NCI-H526 treated with DMSO at 0.1 percent for 48 hours (cell line): ENCODE measurements at regions not wholly inside any gene's neighbourhood (a gene's known extent, or its start where the extent isn't known, plus 50 kb on each side); places are given as distances from the start of the nearest gene placed in this dataset.

ENCODE experiments used
- DNase-seq: peaks from one replicate; lab custom pipeline; 2025; lab: John Stamatoyannopoulos, UW

DNA sequence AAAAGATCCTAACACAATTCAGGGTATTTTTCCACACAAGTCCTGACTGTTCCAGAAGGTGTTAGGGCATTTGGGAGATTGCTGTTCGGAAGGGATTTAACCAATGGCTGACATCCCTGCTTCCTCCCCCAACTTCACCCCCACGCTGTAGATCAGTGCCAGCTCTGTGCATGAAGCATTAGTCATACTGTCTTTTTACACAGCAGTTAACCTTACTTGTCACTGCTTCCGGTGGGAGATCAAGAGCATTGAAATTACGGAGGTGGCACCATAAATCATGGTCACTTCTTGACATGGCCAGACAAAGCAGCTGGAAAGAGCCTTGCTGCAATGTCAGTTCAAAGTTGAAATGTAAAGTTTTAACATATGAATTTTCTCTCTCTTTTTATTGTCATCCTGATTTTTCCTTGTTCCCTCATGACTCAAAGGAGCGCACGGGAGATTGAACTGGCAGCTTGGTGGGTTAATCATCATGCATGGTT is 70.2 kb downstream of the HRH4 start:
- no peak for DNase-seq

DNA sequence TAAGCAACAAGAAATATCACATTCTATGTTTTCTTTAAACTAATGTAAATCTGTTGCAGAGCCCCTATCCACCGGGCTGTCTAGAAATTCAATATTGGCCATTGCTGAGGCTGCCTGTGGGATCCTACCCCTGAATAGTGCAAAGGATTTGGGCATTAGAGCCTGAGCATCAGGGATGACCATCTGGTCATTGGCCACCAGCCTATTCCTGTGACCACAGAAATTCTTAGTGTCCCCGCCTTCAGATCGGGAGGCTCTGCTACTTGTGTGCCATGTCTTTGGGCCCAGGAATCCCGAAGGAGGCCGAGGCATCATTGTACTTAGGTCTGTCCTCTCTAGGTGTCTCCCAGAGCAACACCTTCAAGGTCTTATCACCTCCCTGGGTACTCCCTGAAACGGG is 73.8 kb downstream of the HRH4 start:
- DNase-seq, result no peak

- DNase-seq, result no peak
These were observed 74.3 kb downstream of the HRH4 start for GRCh38 chr18:24534737-24535136.

DNA sequence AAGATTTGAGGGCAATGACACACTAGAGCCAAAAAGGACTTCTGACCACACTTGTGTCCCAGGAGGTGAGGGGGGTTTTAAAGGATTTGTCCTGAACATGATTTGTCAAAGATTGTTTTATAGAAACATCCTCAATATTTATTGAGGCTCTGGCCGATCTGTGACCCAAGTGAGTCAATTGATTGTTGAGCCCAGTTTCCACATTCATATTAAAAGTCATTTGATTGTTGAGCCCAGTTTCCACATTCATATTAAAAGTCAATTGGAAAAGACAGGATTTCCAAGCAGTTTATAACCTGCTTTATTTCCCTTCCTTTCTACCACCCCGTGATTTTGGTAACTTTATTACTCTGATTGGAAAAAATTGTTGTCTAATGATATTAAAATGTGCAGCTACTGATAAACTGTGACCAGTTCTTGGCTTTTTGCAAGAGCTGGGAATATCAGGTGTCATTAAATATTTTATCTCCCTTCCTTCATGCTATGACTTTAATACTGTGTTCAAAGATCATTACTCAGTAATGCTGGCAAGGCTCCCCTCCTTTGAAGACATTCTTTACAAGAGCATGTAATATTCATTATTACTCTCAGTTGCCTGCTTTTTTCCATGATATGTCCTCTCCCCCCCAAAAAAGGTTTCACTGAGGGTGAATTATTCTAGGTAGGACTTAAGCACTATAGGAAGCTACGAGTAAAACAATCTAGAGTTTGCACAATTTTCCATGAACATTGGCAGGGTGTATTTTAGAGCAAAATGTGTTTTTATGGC is 75.3 kb downstream of the HRH4 start:
- DNase-seq, result no peak

DNA sequence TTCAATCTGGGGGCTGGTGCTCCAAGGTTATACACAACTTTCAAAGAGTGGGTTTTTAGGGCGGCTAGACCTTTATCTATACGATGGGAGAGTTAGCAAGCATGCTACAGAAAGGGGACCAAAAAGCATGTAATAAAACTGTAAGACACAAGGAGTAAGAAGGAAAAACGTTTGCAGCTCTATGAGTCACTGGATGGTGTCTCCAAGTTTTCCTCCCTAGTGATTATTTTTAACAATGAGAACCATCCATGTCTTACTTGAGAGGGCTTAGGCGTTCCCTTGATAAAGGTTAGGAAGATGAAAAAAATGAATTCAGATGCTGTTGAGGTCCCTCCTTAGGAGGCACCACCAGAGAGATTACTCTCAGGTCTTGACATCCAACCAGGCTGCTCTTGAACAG is 75.9 kb downstream of the HRH4 start:
- no peak for DNase-seq

- no peak for DNase-seq
These were observed 76.4 kb downstream of the HRH4 start for GRCh38 chr18:24536834-24537233.

DNA sequence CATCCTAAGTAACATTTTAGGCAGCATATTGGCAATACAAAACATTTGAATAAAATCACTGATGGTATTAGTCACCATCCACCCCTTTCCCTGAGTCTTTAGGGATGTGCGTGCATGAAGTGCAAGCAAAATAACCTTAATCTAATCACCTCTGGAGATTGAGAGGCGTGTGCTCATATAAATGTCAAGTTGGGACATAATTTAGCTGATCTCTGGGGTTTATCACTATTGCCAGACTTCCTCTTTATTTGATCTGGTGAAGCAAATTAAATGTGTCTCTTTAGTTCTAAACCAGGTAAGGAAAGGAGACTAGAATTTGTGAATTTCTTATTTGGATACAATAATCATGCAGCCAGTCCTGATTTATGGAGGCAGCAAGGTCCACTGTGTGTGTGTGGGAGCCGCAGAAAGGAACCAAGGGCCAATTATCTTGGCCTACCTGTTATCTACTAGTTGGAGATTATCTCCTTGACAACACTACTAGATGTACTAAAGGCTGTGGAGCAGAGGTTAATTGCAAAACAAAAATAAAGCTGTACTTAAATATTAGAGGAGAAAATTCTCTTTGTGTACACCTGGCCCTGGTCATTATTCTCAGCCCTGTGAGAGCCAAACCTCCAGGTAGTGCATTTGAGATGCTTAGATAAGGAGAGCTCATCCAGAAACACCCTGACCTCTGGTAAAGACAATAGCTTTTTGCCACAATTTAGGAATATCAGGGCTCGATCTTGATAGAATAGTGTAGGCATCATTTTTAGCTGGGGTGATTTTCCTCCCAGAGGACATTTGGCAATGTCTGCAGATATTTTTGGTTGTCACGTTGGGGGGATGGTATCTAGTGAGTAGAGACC is 78.2 kb downstream of the HRH4 start:
- DNase-seq, result no peak

- DNase-seq, result no peak
These were observed 79.6 kb downstream of the HRH4 start for GRCh38 chr18:24539866-24540617.

- no peak for DNase-seq
These were observed 80.5 kb downstream of the HRH4 start for GRCh38 chr18:24540896-24541295.

DNA sequence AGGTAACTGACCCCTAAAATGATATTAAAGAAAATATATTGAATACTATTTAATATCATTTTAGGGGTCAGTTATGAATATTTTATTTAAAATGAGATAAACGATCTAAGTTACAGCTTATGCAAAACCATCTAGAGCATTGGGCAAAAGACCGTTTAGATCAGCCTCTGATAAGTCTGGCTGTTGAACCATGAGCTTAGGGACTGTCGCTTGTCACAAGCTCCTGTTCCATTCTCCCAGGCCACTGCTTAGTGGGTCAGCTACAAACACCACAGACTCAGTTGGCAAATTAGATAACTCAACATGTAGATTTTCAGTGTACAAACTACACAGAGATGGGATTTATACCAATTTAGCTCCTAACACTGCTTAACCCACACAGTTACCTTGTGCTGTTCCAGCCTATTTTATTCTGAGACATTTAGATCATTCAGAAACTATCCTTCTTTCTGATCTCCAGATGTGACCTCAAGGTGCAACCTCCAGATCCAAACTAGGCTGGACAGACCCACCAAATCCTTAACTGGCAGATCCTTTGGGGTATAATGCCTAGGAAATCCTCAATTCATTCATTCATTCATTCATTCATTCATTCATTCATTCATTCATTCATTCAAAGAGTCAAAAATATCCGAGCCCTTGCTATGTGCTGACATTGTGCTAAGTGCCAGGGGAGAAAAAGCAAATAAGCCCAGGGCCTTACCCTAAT is 82.8 kb downstream of the HRH4 start:
- peak; percentile 62 for DNase-seq

DNA sequence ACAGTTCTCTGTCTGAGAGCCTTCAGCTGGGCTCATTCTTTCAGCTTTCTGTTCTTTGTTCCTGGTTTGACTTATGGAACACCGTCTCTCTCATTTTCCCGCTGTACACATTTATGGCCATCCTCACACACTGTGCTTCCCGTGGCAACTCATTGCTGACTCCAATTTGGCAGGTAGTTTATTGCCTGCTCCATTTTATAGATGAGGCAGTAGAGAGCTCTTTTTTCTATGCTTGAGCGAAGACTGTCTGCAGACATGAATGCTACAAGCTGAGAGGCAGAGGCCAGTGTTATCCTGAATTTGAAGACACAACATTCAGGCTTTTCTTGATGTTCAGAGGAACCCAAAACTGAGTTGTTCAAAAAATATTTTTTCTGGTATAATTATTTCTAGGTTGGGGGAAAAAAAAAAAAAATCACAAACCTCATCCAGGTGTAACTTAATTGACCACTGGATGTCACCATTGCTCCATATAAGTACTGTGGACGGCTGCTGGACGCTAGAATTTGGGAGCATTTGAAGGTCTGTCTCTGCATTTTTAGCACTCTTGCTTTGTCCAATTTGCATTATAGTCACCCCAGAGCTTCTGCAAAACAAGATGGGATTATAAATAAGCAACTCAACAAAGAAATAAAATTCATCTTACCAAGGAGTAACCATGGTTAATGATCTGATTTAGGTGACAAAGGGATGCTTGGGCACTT is 83.5 kb downstream of the HRH4 start:
- DNase-seq, result peak; percentile 13

GRCh38 chr18:24544949-24545348 is 84.5 kb downstream of the HRH4 start:
- DNase-seq, result no peak

DNA sequence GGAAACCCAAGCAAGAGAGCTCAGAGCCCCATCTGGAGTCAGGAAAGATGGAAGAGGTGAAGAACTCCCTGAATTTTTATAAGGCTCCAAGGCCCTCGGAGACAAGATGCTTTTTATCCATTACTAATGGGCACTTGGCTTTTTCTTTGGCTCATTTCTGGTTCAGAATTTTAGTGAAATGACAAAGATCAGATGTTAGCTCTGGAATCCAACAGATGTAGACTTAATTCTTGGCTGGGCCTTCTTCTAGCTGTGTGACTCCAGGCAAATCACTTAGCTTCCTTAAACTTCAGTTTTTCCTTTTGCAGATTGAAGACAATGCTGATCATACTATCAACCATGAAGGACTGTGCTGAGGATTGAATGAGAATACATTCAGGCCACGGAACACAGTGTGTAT is 85.2 kb downstream of the HRH4 start:
- DNase-seq, result no peak

GRCh38 chr18:24546307-24546706 is 85.9 kb downstream of the HRH4 start:
- no peak for DNase-seq

DNA sequence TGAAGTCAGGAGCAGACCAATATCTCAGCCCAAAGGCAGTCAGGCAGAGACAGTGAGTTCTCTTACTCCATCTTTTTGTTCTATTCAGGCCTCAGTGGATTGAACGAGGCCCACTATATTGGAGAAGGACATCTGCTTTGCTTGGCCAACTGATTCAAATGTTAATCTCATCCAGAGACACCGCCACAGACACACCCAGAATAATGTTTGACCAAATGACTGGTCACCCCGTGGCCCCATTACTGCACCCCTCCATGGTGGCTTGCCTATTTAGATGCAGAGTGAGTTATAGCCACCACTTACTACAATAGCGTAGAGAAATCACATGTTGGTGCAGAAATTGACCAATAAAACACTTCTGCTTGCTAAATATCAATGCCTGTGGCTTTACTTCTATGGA is 88.1 kb downstream of the HRH4 start:
- no peak for DNase-seq

DNA sequence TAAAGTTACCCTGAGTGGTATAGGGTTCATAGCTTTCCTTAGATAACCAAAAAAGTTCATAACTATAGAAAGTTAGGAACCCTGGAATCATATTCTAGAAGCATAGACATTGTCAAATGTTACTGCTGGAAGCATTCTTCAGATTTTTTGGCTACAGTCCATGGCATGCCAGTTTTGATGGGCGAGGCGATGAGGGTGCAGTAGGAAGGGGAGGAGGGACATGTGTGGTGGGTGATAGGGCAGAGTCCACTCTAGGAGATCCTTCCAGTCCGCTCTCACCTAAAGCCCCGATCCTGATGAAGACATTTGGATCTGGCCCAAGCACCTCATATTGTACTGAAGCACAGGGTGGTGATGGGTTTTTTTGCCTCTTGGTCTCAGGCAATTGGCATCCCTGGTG is 91.8 kb downstream of the HRH4 start:
- DNase-seq, result no peak

DNA sequence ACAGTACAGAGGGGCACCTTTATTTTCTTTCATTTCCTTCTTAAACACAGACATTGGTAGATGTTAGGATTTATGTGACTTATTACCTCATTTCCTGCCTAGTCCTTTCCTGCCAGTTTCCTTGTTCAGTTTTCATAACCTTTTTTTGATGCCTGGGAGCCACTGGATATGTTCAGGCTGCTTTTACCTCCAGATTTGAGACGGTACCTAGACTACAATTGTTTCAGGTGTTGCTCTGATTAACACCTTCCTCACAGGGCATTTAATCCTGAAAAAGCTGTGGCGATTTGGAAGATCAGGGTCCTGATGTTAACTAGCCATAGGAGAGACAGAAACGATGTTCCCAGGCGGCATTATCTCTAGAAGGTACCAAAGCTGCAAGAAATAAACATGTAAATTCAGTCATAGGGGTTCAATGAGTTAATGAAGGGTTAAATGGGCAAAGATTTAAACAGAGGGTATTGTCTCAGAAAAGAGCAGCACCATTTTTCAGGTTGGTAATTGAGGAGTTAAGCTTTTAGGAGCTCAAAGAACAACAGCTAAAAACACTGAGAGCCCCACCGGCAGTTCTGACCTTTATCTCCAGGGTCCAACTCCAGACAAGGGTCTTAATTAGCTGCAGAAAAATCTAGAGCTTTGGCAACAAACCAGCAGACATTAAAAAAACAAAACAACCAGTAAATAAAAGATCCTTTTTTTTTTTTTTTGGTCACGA is 93.3 kb downstream of the HRH4 start:
- no peak for DNase-seq

- DNase-seq, result no peak
These were observed 98.0 kb downstream of the HRH4 start for GRCh38 chr18:24558403-24558802.

- no peak for DNase-seq
These were observed 99.1 kb downstream of the HRH4 start for GRCh38 chr18:24559526-24559925.

- no peak for DNase-seq
These were observed 100.1 kb downstream of the HRH4 start for GRCh38 chr18:24560511-24560981.
